AG09319 (cell line): ENCODE measurements at regions not wholly inside any gene's neighbourhood (a gene's known extent, or its start where the extent isn't known, plus 50 kb on each side); places are given as distances from the start of the nearest gene placed in this dataset.

Experiments used
- DNase-seq: peaks from one replicate; pipeline ENCODE4 v3.0.0-alpha.2; 2010; ENCODE audit warnings: low read depth; ENCODE audit errors: extremely low read depth
- CTCF ChIP-seq: IDR thresholded peaks from 2 replicates; pipeline ENCODE4 v1.5.1; 2011; ENCODE audit warnings: low read depth, mild to moderate bottlenecking, inconsistent platforms, low read length, moderate library complexity

- no peak for TF ChIP-seq CTCF
- no peak for DNase-seq
Observed at GRCh38 chr13:106210324-106210723, 325.1 kb downstream of the EFNB2 start.

GRCh38 chr13:106205871-106206270, 329.6 kb downstream of the EFNB2 start:
- DNase-seq: no peak
- TF ChIP-seq CTCF: no peak

DNA sequence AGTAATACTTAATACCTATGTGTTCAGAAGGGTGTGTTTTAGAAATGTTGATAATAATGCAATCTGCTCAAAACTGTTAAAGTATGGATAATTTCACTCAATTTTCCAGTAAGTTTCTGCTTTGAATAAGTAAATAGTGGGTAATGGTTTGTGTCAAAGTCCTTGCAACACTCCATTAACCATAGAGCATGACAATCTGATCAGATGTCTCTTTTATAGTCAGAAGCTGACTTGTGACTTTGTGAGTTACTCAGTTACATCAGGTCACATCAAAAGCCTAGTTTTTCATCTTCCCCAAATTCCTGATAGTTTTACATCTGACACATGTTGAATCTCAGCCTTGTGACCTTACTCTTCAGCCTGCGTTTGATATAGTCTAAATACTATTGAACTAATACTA, 338.0 kb downstream of the EFNB2 start:
- no peak for DNase-seq
- TF ChIP-seq CTCF: no peak

DNA sequence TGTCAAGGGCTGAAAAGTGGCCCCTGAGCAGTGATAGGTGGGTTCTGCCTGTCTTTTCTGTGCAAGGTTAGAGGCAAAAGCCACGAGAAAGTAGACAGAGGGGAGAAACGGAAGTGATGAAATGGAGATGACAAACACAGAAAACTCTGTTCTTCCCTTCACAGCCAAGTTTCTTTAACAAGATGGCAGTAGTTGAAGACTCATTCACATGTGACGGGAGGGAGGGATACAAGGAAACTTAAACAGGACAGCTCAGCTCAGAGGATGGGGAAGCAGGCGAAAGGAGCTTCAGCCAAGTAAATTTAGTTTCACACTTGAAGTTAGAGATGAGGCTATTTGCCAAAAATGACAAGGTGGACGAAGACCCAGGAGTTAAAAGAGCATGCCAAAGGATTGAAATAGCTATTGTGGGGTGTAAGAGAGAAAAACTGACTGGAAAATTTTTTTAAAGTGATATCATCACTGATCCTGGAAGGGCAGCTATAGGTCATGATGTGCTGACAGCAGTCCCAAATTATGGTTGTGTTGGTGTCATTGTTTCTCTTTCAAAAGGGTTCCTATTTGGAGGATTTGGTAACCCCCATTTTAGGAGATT, 347.9 kb downstream of the EFNB2 start:
- TF ChIP-seq CTCF: no peak
- DNase-seq: no peak

DNA sequence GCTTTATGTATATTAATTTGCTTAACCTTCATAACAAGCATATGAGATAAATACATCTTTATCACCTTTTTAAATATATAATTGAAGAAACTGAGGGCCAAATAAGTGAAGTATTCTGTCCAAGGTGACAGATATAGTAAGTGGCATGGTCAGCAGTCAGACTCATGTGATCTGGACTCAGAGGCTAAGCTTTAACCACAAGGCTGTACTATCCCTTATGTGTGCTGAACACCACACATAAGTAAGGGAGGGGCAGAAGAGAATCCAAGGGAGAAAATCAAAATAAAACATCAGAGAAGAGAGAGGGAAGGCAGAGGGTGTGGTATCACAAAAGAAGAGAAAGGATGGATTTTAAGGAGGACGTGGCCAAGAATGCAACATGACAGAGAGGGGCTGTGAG, 348.4 kb downstream of the EFNB2 start:
- no peak for DNase-seq
- no peak for TF ChIP-seq CTCF

- no peak for DNase-seq
- no peak for TF ChIP-seq CTCF
Observed at GRCh38 chr13:106186366-106187030, 349.0 kb downstream of the EFNB2 start.

DNA sequence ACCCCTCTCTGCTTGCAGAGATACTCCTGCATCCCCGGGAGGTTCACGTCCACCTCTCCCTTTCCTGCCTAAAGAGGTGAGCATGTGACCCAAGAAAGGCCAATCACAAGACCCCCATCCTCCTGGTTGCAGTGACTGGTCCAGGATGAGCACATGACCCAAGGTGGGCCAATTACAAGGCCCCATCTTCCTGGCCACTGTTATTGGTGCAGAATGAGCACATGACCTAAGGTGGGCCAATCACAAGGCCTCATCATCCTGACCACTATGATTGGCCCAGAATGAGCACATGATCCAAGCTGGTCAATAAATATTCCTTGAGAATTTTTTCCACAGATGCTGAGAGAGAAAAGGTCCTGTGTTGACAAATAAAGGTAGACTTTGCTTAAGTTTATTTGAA, 350.7 kb downstream of the EFNB2 start:
- DNase-seq: no peak
- TF ChIP-seq CTCF: no peak
